ENCODE measurements at regions not wholly inside any gene's neighbourhood (a gene's known extent, or its start where the extent isn't known, plus 50 kb on each side); places are given as distances from the start of the nearest gene placed in this dataset.

GRCh38 chr4:129917651-129918050 is 821.7 kb downstream of the C4orf33 start:
- Histone ChIP-seq H3K27me3 (ENCODE audit: control insufficient read depth, insufficient read depth, low read length) (no peaks in the 10 kb centered on the region), H3K4me3 (ENCODE audit: low read depth, low read length) (no peak overlapping the region), H3K36me3 (ENCODE audit: control insufficient read depth, insufficient read depth, low read length) (no peaks in the 10 kb centered on the region), H3K9me3 (ENCODE audit: control insufficient read depth, insufficient read depth, low read length) (no peaks in the 10 kb centered on the region), H3K9ac (ENCODE audit: low read depth, low read length) (no peak overlapping the region), H3K4me1 (ENCODE audit: control insufficient read depth, insufficient read depth, low read length) (no peaks in the 10 kb centered on the region)

- Histone ChIP-seq H3K9me3 (ENCODE audit: control insufficient read depth, insufficient read depth, low read length) (no peaks in the 10 kb centered on the region), H3K27me3 (ENCODE audit: control insufficient read depth, insufficient read depth, low read length) (no peaks in the 10 kb centered on the region), H3K9ac (ENCODE audit: low read depth, low read length) (no peak overlapping the region), H3K36me3 (ENCODE audit: control insufficient read depth, insufficient read depth, low read length) (no peaks in the 10 kb centered on the region), H3K4me3 (ENCODE audit: low read depth, low read length) (no peak overlapping the region), H3K4me1 (ENCODE audit: control insufficient read depth, insufficient read depth, low read length) (no peaks in the 10 kb centered on the region)
These were observed 831.0 kb downstream of the C4orf33 start for GRCh38 chr4:129926936-129927335.

- Histone ChIP-seq H3K4me1 (ENCODE audit: control insufficient read depth, insufficient read depth, low read length) (no peaks in the 10 kb centered on the region), H3K9ac (ENCODE audit: low read depth, low read length) (no peak overlapping the region), H3K9me3 (ENCODE audit: control insufficient read depth, insufficient read depth, low read length) (no peaks in the 10 kb centered on the region), H3K36me3 (ENCODE audit: control insufficient read depth, insufficient read depth, low read length) (no peaks in the 10 kb centered on the region), H3K27me3 (ENCODE audit: control insufficient read depth, insufficient read depth, low read length) (no peaks in the 10 kb centered on the region), H3K4me3 (ENCODE audit: low read depth, low read length) (no peak overlapping the region)
These were observed 833.1 kb downstream of the C4orf33 start for GRCh38 chr4:129929052-129929451.

GRCh38 chr4:129929984-129930383 is 834.0 kb downstream of the C4orf33 start:
- Histone ChIP-seq H3K9ac (ENCODE audit: low read depth, low read length) (no peak overlapping the region), H3K4me1 (ENCODE audit: control insufficient read depth, insufficient read depth, low read length) (no peaks in the 10 kb centered on the region), H3K27me3 (ENCODE audit: control insufficient read depth, insufficient read depth, low read length) (no peaks in the 10 kb centered on the region), H3K36me3 (ENCODE audit: control insufficient read depth, insufficient read depth, low read length) (no peaks in the 10 kb centered on the region), H3K9me3 (ENCODE audit: control insufficient read depth, insufficient read depth, low read length) (no peaks in the 10 kb centered on the region), H3K4me3 (ENCODE audit: low read depth, low read length) (no peak overlapping the region)

GRCh38 chr4:129950217-129950616 is 854.3 kb downstream of the C4orf33 start:
- Histone ChIP-seq H3K4me1 (ENCODE audit: control insufficient read depth, insufficient read depth, low read length) (no peaks in the 10 kb centered on the region), H3K36me3 (ENCODE audit: control insufficient read depth, insufficient read depth, low read length) (no peaks in the 10 kb centered on the region), H3K9ac (ENCODE audit: low read depth, low read length) (no peak overlapping the region), H3K4me3 (ENCODE audit: low read depth, low read length) (no peak overlapping the region), H3K9me3 (ENCODE audit: control insufficient read depth, insufficient read depth, low read length) (no peaks in the 10 kb centered on the region), H3K27me3 (ENCODE audit: control insufficient read depth, insufficient read depth, low read length) (no peaks in the 10 kb centered on the region)

- Histone ChIP-seq H3K36me3 (ENCODE audit: control insufficient read depth, insufficient read depth, low read length) (no peaks in the 10 kb centered on the region), H3K9ac (ENCODE audit: low read depth, low read length) (no peak overlapping the region), H3K4me1 (ENCODE audit: control insufficient read depth, insufficient read depth, low read length) (no peaks in the 10 kb centered on the region), H3K9me3 (ENCODE audit: control insufficient read depth, insufficient read depth, low read length) (no peaks in the 10 kb centered on the region), H3K4me3 (ENCODE audit: low read depth, low read length) (no peak overlapping the region), H3K27me3 (ENCODE audit: control insufficient read depth, insufficient read depth, low read length) (no peaks in the 10 kb centered on the region)
These were observed 870.2 kb downstream of the C4orf33 start for GRCh38 chr4:129966175-129966574.

- no peaks in the 10 kb centered on the region for H3K9me3 ChIP-seq (ENCODE audit: control insufficient read depth, insufficient read depth, low read length)
- no peak overlapping the region for H3K9ac ChIP-seq (ENCODE audit: low read depth, low read length)
- H3K27me3 ChIP-seq (ENCODE audit: control insufficient read depth, insufficient read depth, low read length), result no peaks in the 10 kb centered on the region
- no peaks in the 10 kb centered on the region for H3K36me3 ChIP-seq (ENCODE audit: control insufficient read depth, insufficient read depth, low read length)
- no peak overlapping the region for H3K4me3 ChIP-seq (ENCODE audit: low read depth, low read length)
- no peaks in the 10 kb centered on the region for H3K4me1 ChIP-seq (ENCODE audit: control insufficient read depth, insufficient read depth, low read length)
These were observed 872.4 kb downstream of the C4orf33 start for GRCh38 chr4:129968366-129968765.

GRCh38 chr4:129968778-129969177 is 872.8 kb downstream of the C4orf33 start:
- no peaks in the 10 kb centered on the region for H3K36me3 ChIP-seq (ENCODE audit: control insufficient read depth, insufficient read depth, low read length)
- no peak overlapping the region for H3K9ac ChIP-seq (ENCODE audit: low read depth, low read length)
- H3K4me3 ChIP-seq (ENCODE audit: low read depth, low read length), result no peak overlapping the region
- no peaks in the 10 kb centered on the region for H3K27me3 ChIP-seq (ENCODE audit: control insufficient read depth, insufficient read depth, low read length)
- H3K9me3 ChIP-seq (ENCODE audit: control insufficient read depth, insufficient read depth, low read length), result no peaks in the 10 kb centered on the region
- H3K4me1 ChIP-seq (ENCODE audit: control insufficient read depth, insufficient read depth, low read length), result no peaks in the 10 kb centered on the region

GRCh38 chr4:129970801-129971200 is 874.8 kb downstream of the C4orf33 start:
- Histone ChIP-seq H3K9me3 (ENCODE audit: control insufficient read depth, insufficient read depth, low read length) (no peaks in the 10 kb centered on the region), H3K4me1 (ENCODE audit: control insufficient read depth, insufficient read depth, low read length) (no peaks in the 10 kb centered on the region), H3K9ac (ENCODE audit: low read depth, low read length) (no peak overlapping the region), H3K27me3 (ENCODE audit: control insufficient read depth, insufficient read depth, low read length) (no peaks in the 10 kb centered on the region), H3K4me3 (ENCODE audit: low read depth, low read length) (no peak overlapping the region), H3K36me3 (ENCODE audit: control insufficient read depth, insufficient read depth, low read length) (no peaks in the 10 kb centered on the region)

- Histone ChIP-seq H3K9me3 (ENCODE audit: control insufficient read depth, insufficient read depth, low read length) (no peaks in the 10 kb centered on the region), H3K36me3 (ENCODE audit: control insufficient read depth, insufficient read depth, low read length) (no peaks in the 10 kb centered on the region), H3K9ac (ENCODE audit: low read depth, low read length) (no peak overlapping the region), H3K4me3 (ENCODE audit: low read depth, low read length) (no peak overlapping the region), H3K4me1 (ENCODE audit: control insufficient read depth, insufficient read depth, low read length) (no peaks in the 10 kb centered on the region), H3K27me3 (ENCODE audit: control insufficient read depth, insufficient read depth, low read length) (no peaks in the 10 kb centered on the region)
These were observed 875.5 kb downstream of the C4orf33 start for GRCh38 chr4:129971419-129971818.

GRCh38 chr4:129972257-129972656 is 876.3 kb downstream of the C4orf33 start:
- H3K36me3 ChIP-seq (ENCODE audit: control insufficient read depth, insufficient read depth, low read length), result no peaks in the 10 kb centered on the region
- H3K9me3 ChIP-seq (ENCODE audit: control insufficient read depth, insufficient read depth, low read length), result no peaks in the 10 kb centered on the region
- no peak overlapping the region for H3K4me3 ChIP-seq (ENCODE audit: low read depth, low read length)
- H3K4me1 ChIP-seq (ENCODE audit: control insufficient read depth, insufficient read depth, low read length), result no peaks in the 10 kb centered on the region
- H3K9ac ChIP-seq (ENCODE audit: low read depth, low read length), result no peak overlapping the region
- no peaks in the 10 kb centered on the region for H3K27me3 ChIP-seq (ENCODE audit: control insufficient read depth, insufficient read depth, low read length)

- H3K4me3 ChIP-seq (ENCODE audit: low read depth, low read length), result no peak overlapping the region
- no peaks in the 10 kb centered on the region for H3K27me3 ChIP-seq (ENCODE audit: control insufficient read depth, insufficient read depth, low read length)
- H3K9ac ChIP-seq (ENCODE audit: low read depth, low read length), result no peak overlapping the region
- H3K4me1 ChIP-seq (ENCODE audit: control insufficient read depth, insufficient read depth, low read length), result no peaks in the 10 kb centered on the region
- no peaks in the 10 kb centered on the region for H3K36me3 ChIP-seq (ENCODE audit: control insufficient read depth, insufficient read depth, low read length)
- no peaks in the 10 kb centered on the region for H3K9me3 ChIP-seq (ENCODE audit: control insufficient read depth, insufficient read depth, low read length)
These were observed 878.8 kb downstream of the C4orf33 start for GRCh38 chr4:129974730-129975129.

GRCh38 chr4:129978315-129978714 is 882.4 kb downstream of the C4orf33 start:
- H3K9ac ChIP-seq (ENCODE audit: low read depth, low read length), result no peak overlapping the region
- H3K4me1 ChIP-seq (ENCODE audit: control insufficient read depth, insufficient read depth, low read length), result no peaks in the 10 kb centered on the region
- no peaks in the 10 kb centered on the region for H3K9me3 ChIP-seq (ENCODE audit: control insufficient read depth, insufficient read depth, low read length)
- no peaks in the 10 kb centered on the region for H3K27me3 ChIP-seq (ENCODE audit: control insufficient read depth, insufficient read depth, low read length)
- no peak overlapping the region for H3K4me3 ChIP-seq (ENCODE audit: low read depth, low read length)
- no peaks in the 10 kb centered on the region for H3K36me3 ChIP-seq (ENCODE audit: control insufficient read depth, insufficient read depth, low read length)

Measured in iPS-15b (cell line).